ENCODE measurements at regions not wholly inside any gene's neighbourhood (a gene's known extent, or its start where the extent isn't known, plus 50 kb on each side); places are given as distances from the start of the nearest gene placed in this dataset.

DNA sequence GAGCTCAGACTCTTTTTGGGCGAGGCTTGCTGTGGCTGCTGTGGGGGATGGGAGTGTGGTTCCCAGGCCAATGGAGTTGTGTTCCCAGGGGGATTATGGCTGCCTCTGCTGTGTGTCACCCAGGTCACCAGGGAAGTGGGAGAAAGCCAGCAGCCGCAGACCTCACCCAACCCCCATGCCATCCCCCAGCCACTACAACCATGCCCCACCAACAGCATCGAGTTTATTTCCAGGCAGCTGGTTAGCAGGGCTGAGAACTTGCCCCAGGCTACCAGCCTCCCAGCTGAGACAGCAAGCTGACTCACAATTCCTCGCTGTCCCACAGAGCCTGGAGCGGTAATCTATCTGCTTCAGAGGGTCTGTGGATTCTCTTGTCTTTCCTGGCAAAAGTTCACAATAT is 331.7 kb downstream of the FRK start:
- no peak overlapping the region for H3K27ac ChIP-seq
- no peak for DNase-seq (ENCODE audit: low read depth, low spot score)
- H3K9ac ChIP-seq (ENCODE audit: insufficient read length), result no peak overlapping the region
- no peak overlapping the region for H3K4me3 ChIP-seq
- TF ChIP-seq EZH2 (IDR thresholded peaks at IDR 0.05), result no peak
- H3K9me3 ChIP-seq (ENCODE audit: low read depth, low read length), result no peaks in the 10 kb centered on the region
- H3K36me3 ChIP-seq (ENCODE audit: insufficient read depth, low read length), result no peaks in the 10 kb centered on the region

DNA sequence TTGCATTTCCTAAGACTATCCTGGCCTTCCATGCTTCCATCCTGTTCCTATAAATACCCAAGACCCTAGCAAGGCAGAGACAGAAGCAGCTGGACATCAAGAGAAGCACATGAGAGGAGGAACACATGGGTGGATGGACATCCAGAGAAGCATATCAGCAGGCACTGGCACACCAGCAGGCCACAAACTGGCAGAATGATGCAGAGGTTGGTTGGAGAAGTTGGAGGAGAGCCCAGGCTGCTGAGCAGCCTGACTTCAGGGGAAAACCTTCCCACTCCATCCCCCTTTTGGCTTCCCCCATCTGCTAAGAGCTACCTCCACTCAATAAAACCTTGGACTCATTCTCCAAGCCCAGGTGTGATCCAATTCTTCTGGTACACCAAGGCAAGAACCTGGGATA is 332.5 kb downstream of the FRK start:
- no peaks in the 10 kb centered on the region for H3K9me3 ChIP-seq (ENCODE audit: low read depth, low read length)
- no peak overlapping the region for H3K9ac ChIP-seq (ENCODE audit: insufficient read length)
- no peaks in the 10 kb centered on the region for H3K36me3 ChIP-seq (ENCODE audit: insufficient read depth, low read length)
- H3K27ac ChIP-seq, result no peak overlapping the region
- TF ChIP-seq EZH2 (IDR thresholded peaks at IDR 0.05) (no peak), POLR2AphosphoS5 (IDR thresholded peaks at IDR 0.05; ENCODE audit: borderline replicate concordance, low read depth, low read length) (no peak), FOXP2 (optimal IDR thresholded peaks at IDR 0.05; ENCODE audit: control extremely low read depth, extremely low read length, insufficient read depth) (no peak)
- no peak overlapping the region for H3K4me3 ChIP-seq
- DNase-seq (ENCODE audit: low read depth, low spot score), result no peak

DNA sequence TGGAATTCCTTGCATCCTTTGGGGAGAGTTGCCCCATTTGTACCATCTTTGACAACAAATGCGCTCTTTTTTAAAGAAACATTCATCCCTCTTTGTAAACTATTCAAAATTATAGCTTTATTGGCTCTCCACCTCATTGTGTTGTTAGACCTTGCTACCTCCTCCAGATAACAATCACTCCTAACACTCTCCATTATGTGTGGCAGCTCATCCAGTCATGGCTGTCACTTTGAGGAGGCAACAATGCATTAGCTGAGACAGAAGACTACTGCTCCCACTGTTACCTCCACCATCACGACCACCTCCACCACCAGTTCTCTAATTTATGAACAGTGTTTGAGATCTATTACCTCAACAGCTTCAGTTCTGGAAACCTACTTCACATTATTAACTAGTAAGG is 339.1 kb downstream of the FRK start:
- Histone ChIP-seq H3K9me3 (ENCODE audit: low read depth, low read length) (no peaks in the 10 kb centered on the region), H3K9ac (ENCODE audit: insufficient read length) (no peak overlapping the region), H3K36me3 (ENCODE audit: insufficient read depth, low read length) (no peaks in the 10 kb centered on the region), H3K27ac (no peak overlapping the region), H3K4me3 (no peak overlapping the region)
- no peak for DNase-seq (ENCODE audit: low read depth, low spot score)
- TF ChIP-seq EZH2 (IDR thresholded peaks at IDR 0.05), result no peak
- TF ChIP-seq POLR2AphosphoS5 (IDR thresholded peaks at IDR 0.05; ENCODE audit: borderline replicate concordance, low read depth, low read length), result no peak
- TF ChIP-seq FOXP2 (optimal IDR thresholded peaks at IDR 0.05; ENCODE audit: control extremely low read depth, extremely low read length, insufficient read depth), result no peak

DNA sequence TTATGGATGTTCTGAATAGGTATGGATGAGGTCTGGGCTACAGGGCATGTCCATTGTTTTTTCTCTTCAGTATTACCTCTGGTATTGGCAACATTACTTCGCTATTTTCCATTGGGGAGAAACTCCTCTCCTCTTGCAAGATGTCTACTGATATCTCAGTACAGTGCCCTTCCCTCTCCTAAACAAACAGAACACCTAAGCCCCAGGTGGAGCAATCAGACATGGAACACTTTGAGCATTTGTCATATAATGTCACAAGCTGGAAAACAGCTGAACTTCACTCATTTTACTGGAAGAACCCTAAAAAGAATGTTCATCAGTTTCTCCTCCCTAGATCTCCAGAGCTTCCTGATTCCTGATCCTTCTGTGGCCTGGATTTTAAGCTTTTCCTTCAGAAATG is 339.8 kb downstream of the FRK start:
- Histone ChIP-seq H3K4me3 (no peak overlapping the region), H3K9me3 (ENCODE audit: low read depth, low read length) (no peaks in the 10 kb centered on the region), H3K9ac (ENCODE audit: insufficient read length) (no peak overlapping the region), H3K27ac (no peak overlapping the region), H3K36me3 (ENCODE audit: insufficient read depth, low read length) (no peaks in the 10 kb centered on the region)
- DNase-seq (ENCODE audit: low read depth, low spot score), result no peak
- TF ChIP-seq EZH2 (IDR thresholded peaks at IDR 0.05) (no peak), POLR2AphosphoS5 (IDR thresholded peaks at IDR 0.05; ENCODE audit: borderline replicate concordance, low read depth, low read length) (no peak), FOXP2 (optimal IDR thresholded peaks at IDR 0.05; ENCODE audit: control extremely low read depth, extremely low read length, insufficient read depth) (no peak)

DNA sequence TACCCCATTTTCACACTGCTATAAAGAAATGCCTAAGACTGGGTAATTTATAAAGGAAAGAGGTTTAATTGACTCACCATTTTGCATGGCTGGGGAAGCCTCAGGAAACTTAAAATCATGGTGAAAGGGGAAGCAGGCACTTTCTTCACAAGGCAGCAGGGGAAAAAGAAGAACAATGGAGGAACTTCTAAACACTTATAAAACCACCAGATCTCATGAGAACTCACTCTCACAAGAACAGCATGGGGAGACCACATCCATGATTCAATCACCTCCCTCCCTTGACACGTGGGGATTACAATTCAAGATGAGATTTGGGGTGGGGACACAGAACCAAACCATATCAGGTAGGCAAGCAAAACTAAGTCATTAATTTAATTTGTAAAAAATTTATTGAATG is 343.2 kb downstream of the FRK start:
- Histone ChIP-seq H3K4me3 (no peak overlapping the region), H3K9me3 (ENCODE audit: low read depth, low read length) (no peaks in the 10 kb centered on the region), H3K9ac (ENCODE audit: insufficient read length) (no peak overlapping the region), H3K36me3 (ENCODE audit: insufficient read depth, low read length) (no peaks in the 10 kb centered on the region), H3K27ac (no peak overlapping the region)
- TF ChIP-seq EZH2 (IDR thresholded peaks at IDR 0.05), result no peak
- TF ChIP-seq FOXP2 (optimal IDR thresholded peaks at IDR 0.05; ENCODE audit: control extremely low read depth, extremely low read length, insufficient read depth), result no peak
- no peak for TF ChIP-seq POLR2AphosphoS5 (IDR thresholded peaks at IDR 0.05; ENCODE audit: borderline replicate concordance, low read depth, low read length)
- DNase-seq (ENCODE audit: low read depth, low spot score), result no peak

DNA sequence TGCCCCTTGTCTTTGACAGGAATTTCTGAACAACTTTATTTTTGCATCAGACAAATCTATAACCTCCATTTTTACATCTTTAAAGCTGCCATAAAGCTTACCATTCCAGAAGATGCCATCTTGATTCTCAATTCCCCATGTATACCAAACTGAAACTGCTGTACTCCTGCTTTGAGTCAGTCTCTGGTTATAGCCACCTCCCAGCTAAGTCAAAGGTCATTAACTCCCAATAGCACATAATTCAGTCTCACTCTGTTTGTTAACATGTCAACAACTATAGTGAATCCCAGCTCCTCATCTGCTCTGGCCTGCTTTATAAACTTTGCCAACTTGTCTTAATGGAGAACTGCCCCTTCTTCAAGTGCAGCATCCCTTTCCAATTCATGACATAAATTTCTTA is 343.6 kb downstream of the FRK start:
- Histone ChIP-seq H3K4me3 (no peak overlapping the region), H3K27ac (no peak overlapping the region)
- DNase-seq (ENCODE audit: low read depth, low spot score), result no peak

DNA sequence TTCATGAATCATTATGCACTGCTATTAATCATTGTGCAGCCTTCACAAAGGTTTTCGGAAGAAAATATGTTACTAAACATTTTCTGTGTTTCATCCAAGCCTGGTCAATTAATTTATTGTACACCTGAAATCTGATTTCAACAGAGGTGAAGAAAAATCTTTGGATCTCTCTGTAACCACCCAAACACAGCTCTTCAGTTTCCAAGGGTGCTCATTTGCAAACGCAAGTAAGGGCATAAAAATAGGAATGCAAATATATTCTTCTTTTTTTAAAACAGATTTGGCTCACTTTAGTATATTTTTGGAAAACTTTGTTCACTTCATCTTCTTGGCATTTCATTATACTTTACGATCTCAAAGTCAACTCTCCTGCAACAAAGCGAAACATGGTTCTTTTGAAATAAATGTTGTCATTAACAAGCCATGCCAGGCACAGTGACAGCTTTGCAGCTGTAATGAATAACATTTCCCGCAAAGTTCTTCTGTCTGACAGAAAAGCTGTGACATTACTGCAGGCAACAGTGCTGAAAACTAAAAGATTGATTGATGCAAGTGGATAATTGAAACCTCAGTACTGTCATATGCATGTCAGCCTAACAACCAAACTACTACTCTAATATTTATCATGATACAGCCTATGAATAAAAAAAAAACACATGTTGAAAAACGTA is 348.3 kb downstream of the FRK start:
- no peak for DNase-seq (ENCODE audit: low read depth, low spot score)
- no peak overlapping the region for H3K4me3 ChIP-seq
- no peak overlapping the region for H3K27ac ChIP-seq
- H3K36me3 ChIP-seq (ENCODE audit: insufficient read depth, low read length), result no peaks in the 10 kb centered on the region
- TF ChIP-seq EZH2 (IDR thresholded peaks at IDR 0.05), result no peak
- no peaks in the 10 kb centered on the region for H3K9me3 ChIP-seq (ENCODE audit: low read depth, low read length)
- no peak overlapping the region for H3K9ac ChIP-seq (ENCODE audit: insufficient read length)

More for the DNA sequence above, 343.6 kb downstream of the FRK start:
- Histone ChIP-seq H3K9ac (ENCODE audit: insufficient read length) (no peak overlapping the region), H3K9me3 (ENCODE audit: low read depth, low read length) (no peaks in the 10 kb centered on the region), H3K36me3 (ENCODE audit: insufficient read depth, low read length) (no peaks in the 10 kb centered on the region)
- no peak for TF ChIP-seq EZH2 (IDR thresholded peaks at IDR 0.05)
- no peak for TF ChIP-seq POLR2AphosphoS5 (IDR thresholded peaks at IDR 0.05; ENCODE audit: borderline replicate concordance, low read depth, low read length)
- TF ChIP-seq FOXP2 (optimal IDR thresholded peaks at IDR 0.05; ENCODE audit: control extremely low read depth, extremely low read length, insufficient read depth), result no peak

DNA sequence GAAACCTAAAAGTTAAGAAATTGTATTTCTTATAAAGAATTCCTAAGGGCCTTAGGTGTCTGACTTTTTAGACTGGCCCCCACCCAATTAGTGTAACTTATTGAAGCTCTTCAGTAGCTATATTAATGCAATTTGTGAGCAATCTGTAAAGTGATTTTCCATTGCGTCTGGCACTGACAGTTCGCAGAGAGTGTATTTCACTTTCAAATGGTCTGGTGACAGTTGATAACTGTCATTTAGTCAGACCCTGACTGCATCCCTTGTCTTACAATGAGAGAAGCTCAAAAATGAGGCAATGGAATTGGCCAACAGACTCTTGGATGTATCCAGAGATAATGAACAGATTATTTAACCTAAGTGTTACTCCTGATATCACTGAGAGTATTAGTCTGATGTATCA is 351.8 kb downstream of the FRK start:
- Histone ChIP-seq H3K27ac (no peak overlapping the region), H3K9me3 (ENCODE audit: low read depth, low read length) (no peaks in the 10 kb centered on the region), H3K36me3 (ENCODE audit: insufficient read depth, low read length) (no peaks in the 10 kb centered on the region), H3K9ac (ENCODE audit: insufficient read length) (no peak overlapping the region), H3K4me3 (no peak overlapping the region)
- DNase-seq (ENCODE audit: low read depth, low spot score), result no peak
- TF ChIP-seq FOXP2 (optimal IDR thresholded peaks at IDR 0.05; ENCODE audit: control extremely low read depth, extremely low read length, insufficient read depth), result no peak
- no peak for TF ChIP-seq POLR2AphosphoS5 (IDR thresholded peaks at IDR 0.05; ENCODE audit: borderline replicate concordance, low read depth, low read length)
- TF ChIP-seq EZH2 (IDR thresholded peaks at IDR 0.05), result no peak

DNA sequence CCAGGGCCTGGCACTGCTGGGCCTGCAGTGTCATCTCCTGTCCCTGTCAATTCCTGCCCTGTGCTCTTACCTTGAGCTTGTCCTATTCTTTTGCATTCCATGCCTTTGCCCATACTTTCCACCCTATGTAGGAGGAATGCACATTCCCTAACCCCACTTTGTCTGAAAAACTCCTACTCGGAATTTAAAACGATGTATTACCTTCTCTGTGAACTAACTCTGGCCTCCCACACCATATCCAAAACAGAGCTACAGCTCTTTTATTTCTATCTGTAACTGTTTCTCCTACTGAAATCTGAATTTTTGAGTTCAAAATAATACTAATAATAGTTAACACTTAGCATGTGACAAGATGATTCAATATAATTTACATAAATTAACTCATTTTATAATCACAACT is 353.7 kb downstream of the FRK start:
- Histone ChIP-seq H3K9me3 (ENCODE audit: low read depth, low read length) (no peaks in the 10 kb centered on the region), H3K9ac (ENCODE audit: insufficient read length) (no peak overlapping the region), H3K4me3 (no peak overlapping the region), H3K27ac (no peak overlapping the region), H3K36me3 (ENCODE audit: insufficient read depth, low read length) (no peaks in the 10 kb centered on the region)
- TF ChIP-seq POLR2AphosphoS5 (IDR thresholded peaks at IDR 0.05; ENCODE audit: borderline replicate concordance, low read depth, low read length) (no peak), FOXP2 (optimal IDR thresholded peaks at IDR 0.05; ENCODE audit: control extremely low read depth, extremely low read length, insufficient read depth) (no peak), EZH2 (IDR thresholded peaks at IDR 0.05) (no peak)
- no peak for DNase-seq (ENCODE audit: low read depth, low spot score)

All from SK-N-MC (cell line).